Left forelimb (tissue), 1 donor: ENCODE measurements at regions not wholly inside any gene's neighbourhood (a gene's known extent, or its start where the extent isn't known, plus 50 kb on each side); places are given as distances from the start of the nearest gene placed in this dataset.
"Not testable (repeated sequence)": the region's sequence is repeated elsewhere in the genome, so short reads cannot be mapped to it uniquely, and the experiment has no call there.

Experiments used
- DNase-seq: peaks from one replicate; pipeline ENCODE4 v3.0.0-alpha.2; 2018; ENCODE audit warnings: low spot score

GRCh38 chr3:71926262-71926600 is 141.3 kb upstream of the PROK2 start:
- DNase-seq: no peak

- DNase-seq: not testable (repeated sequence)
Observed at GRCh38 chr3:71925511-71926261, 140.7 kb upstream of the PROK2 start.

GRCh38 chr3:71924721-71925120 is 139.8 kb upstream of the PROK2 start:
- DNase-seq: no peak

GRCh38 chr3:71921036-71921435 is 136.1 kb upstream of the PROK2 start:
- DNase-seq: no peak

GRCh38 chr3:71919572-71919971 is 134.6 kb upstream of the PROK2 start:
- DNase-seq: no peak

- DNase-seq: no peak
Observed at GRCh38 chr3:71917545-71917944, 132.6 kb upstream of the PROK2 start.

- DNase-seq: no peak
Observed at GRCh38 chr3:71916747-71917369, 131.9 kb upstream of the PROK2 start.

GRCh38 chr3:71912839-71913495 is 128.0 kb upstream of the PROK2 start:
- DNase-seq: no peak

GRCh38 chr3:71910108-71910507 is 125.2 kb upstream of the PROK2 start:
- DNase-seq: no peak

- no peak for DNase-seq
Observed at GRCh38 chr3:71907996-71908395, 123.0 kb upstream of the PROK2 start.

GRCh38 chr3:71906976-71907375 is 122.0 kb upstream of the PROK2 start:
- no peak for DNase-seq

- DNase-seq: no peak
Observed at GRCh38 chr3:71905426-71905825, 120.5 kb upstream of the PROK2 start.

GRCh38 chr3:71903936-71904335 is 119.0 kb upstream of the PROK2 start:
- DNase-seq: no peak

- no peak for DNase-seq
Observed at GRCh38 chr3:71903112-71903495, 118.2 kb upstream of the PROK2 start.

- no peak for DNase-seq
Observed at GRCh38 chr3:71902258-71903111, 117.5 kb upstream of the PROK2 start.

- no peak for DNase-seq
Observed at GRCh38 chr3:71901645-71902044, 116.7 kb upstream of the PROK2 start.

- DNase-seq: no peak
Observed at GRCh38 chr3:71900057-71900456, 115.1 kb upstream of the PROK2 start.

GRCh38 chr3:71896751-71897150 is 111.8 kb upstream of the PROK2 start:
- no peak for DNase-seq

GRCh38 chr3:71893702-71894479 is 108.9 kb upstream of the PROK2 start:
- DNase-seq: no peak

GRCh38 chr3:71893122-71893521 is 108.2 kb upstream of the PROK2 start:
- DNase-seq: no peak

- no peak for DNase-seq
Observed at GRCh38 chr3:71891483-71891882, 106.5 kb upstream of the PROK2 start.
